DND-41 (cell line): ENCODE measurements at regions not wholly inside any gene's neighbourhood (a gene's known extent, or its start where the extent isn't known, plus 50 kb on each side); places are given as distances from the start of the nearest gene placed in this dataset.

Experiments used
- ATAC-seq: fragments of 200-7000 bp; cut with Tn5 transposase; 3 replicates; pipeline ENCODE4 v1.9.1; 2021; ENCODE audit warnings: low read depth; ENCODE audit not compliant: insufficient read depth
- DNase-seq: peaks from one replicate; pipeline ENCODE4 v3.0.0-alpha.2; 2020
- H2AFZ ChIP-seq: 2 replicates; pipeline ENCODE4 v1.6.0; 2012; ENCODE audit warnings: low read depth, low read length
- H3K27ac ChIP-seq: 2 replicates; pipeline ENCODE4 v1.5.1; 2012; ENCODE audit warnings: low read length, inconsistent platforms
- H3K27me3 ChIP-seq: fragments of 200-600 bp; sonication (generic); 2 replicates; pipeline ENCODE4 v1.6.0; 2012; ENCODE audit warnings: low read length, mild to moderate bottlenecking, inconsistent platforms; ENCODE audit not compliant: insufficient read depth, poor library complexity
- H3K36me3 ChIP-seq: 2 replicates; pipeline ENCODE4 v1.5.1; 2012; ENCODE audit warnings: low read length, inconsistent platforms; ENCODE audit not compliant: insufficient read depth
- H3K4me1 ChIP-seq: 2 replicates; pipeline ENCODE4 v1.5.1; 2012; ENCODE audit warnings: mild to moderate bottlenecking, low read length; ENCODE audit not compliant: insufficient read depth
- H3K4me2 ChIP-seq: 2 replicates; pipeline ENCODE4 v1.6.0; 2012; ENCODE audit warnings: mild to moderate bottlenecking, moderate library complexity, low read length, inconsistent platforms; ENCODE audit not compliant: insufficient read depth
- H3K4me3 ChIP-seq, 2 experiments: fragments of 200-600 bp in 1 of 2; shearing (Covaris generic) in 1 of 2; 2 replicates each; pipeline ENCODE4 v1.5.1; 2012 to 2016; ENCODE audit warnings: inconsistent platforms in 2 of 2, low read length in 2 of 2, mild to moderate bottlenecking in 2 of 2, low read depth in 1 of 2, moderate library complexity in 1 of 2
- H3K79me2 ChIP-seq: 2 replicates; pipeline ENCODE4 v1.6.0; 2012; ENCODE audit warnings: low read length, inconsistent platforms; ENCODE audit not compliant: insufficient read depth
- H3K9ac ChIP-seq: 2 replicates; pipeline ENCODE4 v1.6.0; 2012; ENCODE audit warnings: low read depth, mild to moderate bottlenecking, inconsistent platforms, low read length, moderate library complexity
- H3K9me3 ChIP-seq: 2 replicates; pipeline ENCODE4 v1.5.1; 2012; ENCODE audit warnings: low read length, moderate library complexity, mild to moderate bottlenecking, inconsistent platforms; ENCODE audit not compliant: insufficient read depth, severe bottlenecking
- H4K20me1 ChIP-seq: 2 replicates; pipeline ENCODE4 v1.6.0; 2012; ENCODE audit warnings: low read length; ENCODE audit not compliant: insufficient read depth
- EZH2 ChIP-seq: IDR thresholded peaks from 3 replicates; pipeline ENCODE4 v1.6.1; 2012; ENCODE audit warnings: borderline replicate concordance, low read depth, mild to moderate bottlenecking, moderate library complexity, low read length, inconsistent platforms; ENCODE audit not compliant: severe bottlenecking
- TF ChIP-seq, protein P1 (sequence below): IDR thresholded peaks from 2 replicates; pipeline ENCODE4 v1.5.1; 2012; ENCODE audit warnings: borderline replicate concordance, low read length, moderate library complexity, mild to moderate bottlenecking; ENCODE audit not compliant: poor library complexity, severe bottlenecking; ENCODE audit errors: extremely low read depth

GRCh38 chr6:140061110-140062042, 686.9 kb upstream of the CITED2 start:
- H3K27ac ChIP-seq: no peak overlapping the region
- H3K27me3 ChIP-seq: no peaks in the 10 kb centered on the region
- no peaks in the 10 kb centered on the region for H4K20me1 ChIP-seq
- TF ChIP-seq, protein P1, sequence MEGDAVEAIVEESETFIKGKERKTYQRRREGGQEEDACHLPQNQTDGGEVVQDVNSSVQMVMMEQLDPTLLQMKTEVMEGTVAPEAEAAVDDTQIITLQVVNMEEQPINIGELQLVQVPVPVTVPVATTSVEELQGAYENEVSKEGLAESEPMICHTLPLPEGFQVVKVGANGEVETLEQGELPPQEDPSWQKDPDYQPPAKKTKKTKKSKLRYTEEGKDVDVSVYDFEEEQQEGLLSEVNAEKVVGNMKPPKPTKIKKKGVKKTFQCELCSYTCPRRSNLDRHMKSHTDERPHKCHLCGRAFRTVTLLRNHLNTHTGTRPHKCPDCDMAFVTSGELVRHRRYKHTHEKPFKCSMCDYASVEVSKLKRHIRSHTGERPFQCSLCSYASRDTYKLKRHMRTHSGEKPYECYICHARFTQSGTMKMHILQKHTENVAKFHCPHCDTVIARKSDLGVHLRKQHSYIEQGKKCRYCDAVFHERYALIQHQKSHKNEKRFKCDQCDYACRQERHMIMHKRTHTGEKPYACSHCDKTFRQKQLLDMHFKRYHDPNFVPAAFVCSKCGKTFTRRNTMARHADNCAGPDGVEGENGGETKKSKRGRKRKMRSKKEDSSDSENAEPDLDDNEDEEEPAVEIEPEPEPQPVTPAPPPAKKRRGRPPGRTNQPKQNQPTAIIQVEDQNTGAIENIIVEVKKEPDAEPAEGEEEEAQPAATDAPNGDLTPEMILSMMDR: no peak
- no peaks in the 10 kb centered on the region for H3K9me3 ChIP-seq
- DNase-seq (no peak), ATAC-seq (no peak)
- no peak overlapping the region for H3K4me3 ChIP-seq
- no peaks in the 10 kb centered on the region for H3K4me1 ChIP-seq
- no peak overlapping the region for H3K9ac ChIP-seq
- no peak overlapping the region for H2AFZ ChIP-seq
- H3K4me2 ChIP-seq: no peak overlapping the region
- no peaks in the 10 kb centered on the region for H3K79me2 ChIP-seq
- H3K36me3 ChIP-seq: no peaks in the 10 kb centered on the region

- Histone ChIP-seq H3K27me3 (no peaks in the 10 kb centered on the region), H3K79me2 (no peaks in the 10 kb centered on the region), H3K9ac (no peak overlapping the region), H4K20me1 (no peaks in the 10 kb centered on the region), H3K9me3 (no peaks in the 10 kb centered on the region), H3K4me3 (no peak overlapping the region), H3K27ac (no peak overlapping the region), H3K36me3 (no peaks in the 10 kb centered on the region), H2AFZ (no peak overlapping the region), H3K4me2 (no peak overlapping the region), H3K4me1 (no peaks in the 10 kb centered on the region)
- ATAC-seq (no peak), DNase-seq (no peak)
- TF ChIP-seq EZH2: no peak
- TF ChIP-seq, protein P1: no peak
Measured at GRCh38 chr6:140059947-140060346, 685.5 kb upstream of the CITED2 start.

DNA sequence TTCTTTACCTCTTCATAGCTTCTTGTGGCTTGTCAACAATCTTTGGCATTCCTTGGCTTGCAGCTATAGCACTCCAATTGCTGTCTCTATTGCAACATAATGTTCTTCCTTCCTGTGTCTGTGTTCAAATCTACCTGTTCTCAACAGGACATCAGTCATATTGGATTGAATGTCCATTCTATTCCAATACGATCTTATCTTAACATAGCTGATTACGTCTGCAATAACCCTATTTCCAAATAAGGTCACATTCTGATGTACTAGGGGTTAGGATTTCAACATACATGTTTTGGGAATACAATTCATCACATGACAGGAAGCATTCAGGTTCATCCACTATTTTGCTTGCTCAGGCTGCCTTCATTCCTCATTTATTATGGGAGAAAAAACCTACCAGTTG, 684.4 kb upstream of the CITED2 start:
- H3K79me2 ChIP-seq: no peaks in the 10 kb centered on the region
- H3K36me3 ChIP-seq: no peaks in the 10 kb centered on the region
- no peaks in the 10 kb centered on the region for H3K9me3 ChIP-seq
- no peaks in the 10 kb centered on the region for H3K4me1 ChIP-seq
- no peak overlapping the region for H3K9ac ChIP-seq
- H2AFZ ChIP-seq: no peak overlapping the region
- no peak for TF ChIP-seq EZH2
- TF ChIP-seq, protein P1: no peak
- no peak overlapping the region for H3K4me3 ChIP-seq
- no peak for DNase-seq
- H3K27ac ChIP-seq: no peak overlapping the region
- H3K27me3 ChIP-seq: no peaks in the 10 kb centered on the region
- no peak overlapping the region for H3K4me2 ChIP-seq
- ATAC-seq: no peak
- H4K20me1 ChIP-seq: no peaks in the 10 kb centered on the region
